ENCODE measurements at regions not wholly inside any gene's neighbourhood (a gene's known extent, or its start where the extent isn't known, plus 50 kb on each side); places are given as distances from the start of the nearest gene placed in this dataset.
A peak's percentile ranks its signal among the peaks of the same experiment; 100 is the strongest.
"Not testable (repeated sequence)": the region's sequence is repeated elsewhere in the genome, so short reads cannot be mapped to it uniquely, and the experiment has no call there.

DNA sequence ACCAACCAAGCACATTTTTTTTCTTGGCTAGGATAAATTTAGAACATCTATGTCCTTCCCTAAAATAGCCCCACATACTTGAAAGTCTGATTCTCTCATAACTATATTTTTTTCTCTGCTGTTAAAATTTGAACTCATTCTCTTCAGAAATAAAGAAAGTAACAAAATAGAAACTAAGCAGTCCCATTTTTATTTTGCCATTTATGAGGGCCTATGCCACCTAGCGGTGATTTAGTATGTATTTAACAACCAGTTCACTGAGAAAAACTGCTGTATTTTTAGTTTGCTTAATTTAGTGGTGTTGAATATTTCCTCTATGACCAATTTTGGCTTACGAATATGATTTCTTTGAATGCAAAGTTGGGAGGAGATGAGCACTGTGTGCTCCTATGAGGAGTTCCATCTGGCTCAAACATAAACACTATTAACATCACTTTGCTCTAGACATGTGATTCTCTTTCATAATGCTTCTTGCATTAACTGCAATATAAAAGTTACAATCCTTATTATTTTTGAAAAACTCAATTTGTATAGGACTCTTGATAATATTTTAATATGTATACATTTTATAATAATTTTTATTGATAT is 116.6 kb downstream of the SYT15B start:
- H3K4me1 ChIP-seq (ENCODE audit: control insufficient read depth, insufficient read depth, low read length); H3K4me3 ChIP-seq (ENCODE audit: low read depth, low read length); H3K9me3 ChIP-seq (ENCODE audit: control insufficient read depth, insufficient read depth, low read length); H3K36me3 ChIP-seq (ENCODE audit: control insufficient read depth, insufficient read depth, low read length); H3K27ac ChIP-seq (ENCODE audit: low read depth, low read length); H3K27me3 ChIP-seq (ENCODE audit: control insufficient read depth, insufficient read depth, low read length): not testable (repeated sequence)
- peak in 2 of 6 donors; percentile 1 to 16 for DNase-seq (ENCODE audit: low read depth in 4 of 6, low spot score in 6 of 6)
- no CpG with 5 or more reads among the region's 2 CpGs for WGBS (ENCODE audit: insufficient coverage)

DNA sequence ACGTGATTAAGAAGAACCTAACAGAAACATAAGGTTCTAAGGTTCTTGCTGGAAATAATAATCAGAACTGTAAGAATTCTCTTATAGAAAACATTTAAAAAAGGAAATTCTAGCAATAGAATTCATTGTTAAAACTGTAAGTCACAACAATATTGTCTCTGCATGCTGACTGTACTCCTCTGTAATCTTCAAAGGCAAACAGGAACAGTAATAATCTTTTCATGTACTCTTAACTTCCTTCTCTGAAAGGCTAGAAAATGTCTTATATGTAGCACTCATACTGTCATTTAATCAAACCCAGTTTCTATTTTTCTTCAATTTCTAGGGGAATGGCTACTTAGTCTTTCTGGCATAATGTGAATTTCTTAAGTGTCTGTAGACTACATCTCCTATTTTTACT is 103.5 kb upstream of the AGAP9 start:
- DNase-seq (ENCODE audit: low read depth in 4 of 6, low spot score in 6 of 6); H3K27me3 ChIP-seq (ENCODE audit: control insufficient read depth, insufficient read depth, low read length); H3K27ac ChIP-seq (ENCODE audit: low read depth, low read length); H3K36me3 ChIP-seq (ENCODE audit: control insufficient read depth, insufficient read depth, low read length); H3K9me3 ChIP-seq (ENCODE audit: control insufficient read depth, insufficient read depth, low read length); H3K4me1 ChIP-seq (ENCODE audit: control insufficient read depth, insufficient read depth, low read length); H3K4me3 ChIP-seq (ENCODE audit: low read depth, low read length): not testable (repeated sequence)
- WGBS (ENCODE audit: insufficient coverage) = no CpG with 5 or more reads among the region's 1 CpG

DNA sequence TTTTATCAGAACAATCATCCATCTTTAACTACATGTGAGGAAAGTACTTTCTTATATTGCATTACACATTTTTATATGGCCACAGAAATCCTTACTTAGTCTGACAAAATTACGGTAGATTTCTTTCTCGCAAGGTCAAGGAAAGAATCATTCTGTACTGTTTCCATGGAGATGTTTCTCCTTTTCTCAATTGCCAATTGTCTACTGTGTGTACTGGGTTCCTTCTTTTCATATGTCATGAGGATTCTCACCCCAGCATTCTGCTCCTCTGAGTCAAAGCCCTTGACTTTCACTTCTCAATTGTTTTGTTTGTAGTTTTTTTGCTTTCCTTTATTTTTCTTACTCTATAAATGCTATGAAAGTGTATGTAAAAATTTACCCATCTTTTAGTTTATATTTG is 99.3 kb upstream of the AGAP9 start:
- not testable (repeated sequence) for H3K27me3 ChIP-seq (ENCODE audit: control insufficient read depth, insufficient read depth, low read length); H3K4me3 ChIP-seq (ENCODE audit: low read depth, low read length); H3K27ac ChIP-seq (ENCODE audit: low read depth, low read length); H3K9me3 ChIP-seq (ENCODE audit: control insufficient read depth, insufficient read depth, low read length); H3K4me1 ChIP-seq (ENCODE audit: control insufficient read depth, insufficient read depth, low read length); H3K36me3 ChIP-seq (ENCODE audit: control insufficient read depth, insufficient read depth, low read length)
- no CpG with 5 or more reads among the region's 2 CpGs for WGBS (ENCODE audit: insufficient coverage)
- peak in 1 of 6 donors; percentile 22 for DNase-seq (ENCODE audit: low read depth in 4 of 6, low spot score in 6 of 6)

DNA sequence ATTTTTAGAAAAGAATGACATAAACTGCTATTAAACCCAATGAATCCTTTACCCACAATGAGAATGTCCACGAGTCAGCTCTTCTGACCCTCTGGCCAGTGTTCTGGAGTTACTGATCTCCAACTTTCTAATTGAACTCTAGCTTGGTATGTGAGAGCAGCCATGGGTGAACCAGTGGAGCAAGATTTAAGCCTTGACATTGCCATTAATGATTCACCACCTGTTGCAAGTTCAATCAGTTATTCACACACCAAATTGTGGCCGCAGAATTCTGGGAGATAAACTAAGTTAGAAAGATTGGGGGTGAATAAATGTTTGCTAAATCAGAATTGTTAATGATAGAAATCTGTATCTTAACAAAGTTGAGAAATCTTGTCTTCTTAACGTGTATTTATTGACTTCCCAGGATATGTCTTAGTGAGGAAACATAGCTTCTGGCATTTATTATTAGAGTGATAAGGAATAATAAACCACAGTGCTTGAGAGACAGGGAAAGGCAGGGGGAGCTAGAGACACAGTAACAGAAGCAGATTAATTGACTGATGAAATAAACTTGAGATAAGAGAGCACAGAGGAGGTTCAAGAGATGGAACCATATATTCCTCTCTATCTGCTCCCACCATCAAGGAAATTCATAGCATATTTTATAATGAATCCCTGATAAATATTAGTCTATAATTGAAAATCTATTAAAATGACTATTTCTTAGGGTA is 96.0 kb upstream of the AGAP9 start:
- H3K36me3 ChIP-seq (ENCODE audit: control insufficient read depth, insufficient read depth, low read length); H3K9me3 ChIP-seq (ENCODE audit: control insufficient read depth, insufficient read depth, low read length); H3K4me1 ChIP-seq (ENCODE audit: control insufficient read depth, insufficient read depth, low read length); H3K4me3 ChIP-seq (ENCODE audit: low read depth, low read length); H3K27ac ChIP-seq (ENCODE audit: low read depth, low read length); H3K27me3 ChIP-seq (ENCODE audit: control insufficient read depth, insufficient read depth, low read length): not testable (repeated sequence)
- WGBS (ENCODE audit: insufficient coverage) = no CpG with 5 or more reads among the region's 3 CpGs
- DNase-seq (ENCODE audit: low read depth in 4 of 6, low spot score in 6 of 6) = peak in 1 of 6 donors; percentile 32

DNA sequence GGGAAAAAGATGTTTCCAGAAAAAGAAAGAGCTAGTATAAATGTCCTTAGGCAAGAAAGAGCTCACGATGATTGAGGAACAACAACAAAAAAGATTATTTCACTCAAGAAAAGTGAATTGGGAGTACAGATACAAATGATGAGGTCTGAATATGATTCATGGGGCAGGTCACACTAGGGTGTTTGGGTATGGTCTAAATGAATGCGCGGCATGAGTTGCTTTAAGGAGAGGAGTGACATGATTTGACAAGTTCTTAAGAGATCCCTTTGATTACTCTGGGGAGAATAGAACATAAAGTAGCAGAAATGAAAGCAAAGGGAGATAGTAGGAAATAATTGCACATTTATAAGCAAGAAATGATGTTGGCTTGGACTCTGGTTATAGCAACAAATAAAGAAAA is 85.9 kb upstream of the AGAP9 start:
- not testable (repeated sequence) for H3K9me3 ChIP-seq (ENCODE audit: control insufficient read depth, insufficient read depth, low read length); H3K27me3 ChIP-seq (ENCODE audit: control insufficient read depth, insufficient read depth, low read length); H3K27ac ChIP-seq (ENCODE audit: low read depth, low read length); H3K4me3 ChIP-seq (ENCODE audit: low read depth, low read length); H3K36me3 ChIP-seq (ENCODE audit: control insufficient read depth, insufficient read depth, low read length); DNase-seq (ENCODE audit: low read depth in 4 of 6, low spot score in 6 of 6); H3K4me1 ChIP-seq (ENCODE audit: control insufficient read depth, insufficient read depth, low read length)
- no CpG with 5 or more reads among the region's 3 CpGs for WGBS (ENCODE audit: insufficient coverage)

DNA sequence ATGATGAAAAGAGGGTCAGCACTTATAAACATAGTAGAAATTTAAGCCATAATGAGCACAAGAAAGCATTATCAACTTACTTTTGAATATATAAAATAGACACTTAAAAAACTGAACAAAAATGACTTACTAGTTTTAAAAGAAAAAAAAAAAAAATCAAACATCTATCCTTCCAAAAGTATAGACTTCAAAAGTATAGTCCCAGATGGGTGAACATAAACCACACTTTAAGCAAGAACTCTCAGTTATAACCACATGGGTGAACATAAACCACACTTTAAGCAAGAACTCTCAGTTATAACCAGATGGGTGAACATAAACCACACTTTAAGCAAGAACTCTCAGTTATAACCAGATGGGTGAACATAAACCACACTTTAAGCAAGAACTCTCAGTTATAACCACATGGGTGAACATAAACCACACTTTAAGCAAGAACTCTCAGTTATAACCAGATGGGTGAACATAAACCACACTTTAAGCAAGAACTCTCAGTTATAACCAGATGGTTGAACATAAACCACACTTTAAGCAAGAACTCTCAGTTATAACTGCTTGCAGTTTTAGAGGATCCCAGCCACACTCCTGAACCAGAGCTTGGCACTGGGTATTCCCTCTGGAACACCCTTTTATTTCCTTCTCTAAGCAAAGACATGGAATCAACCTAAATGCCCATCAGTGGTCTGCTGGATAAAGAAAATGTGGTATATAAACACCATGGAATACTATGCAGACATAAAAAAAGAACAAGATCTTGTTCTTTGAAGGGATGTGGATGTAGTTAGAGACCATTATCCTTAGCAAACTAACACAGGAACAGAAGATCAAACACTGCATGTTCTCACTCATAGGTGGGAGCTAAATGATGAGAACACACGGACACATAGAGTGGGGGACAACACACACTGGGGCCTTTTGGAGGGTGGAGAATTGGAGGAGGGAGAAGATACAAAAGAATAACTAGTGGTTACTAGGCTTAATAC is 82.6 kb upstream of the AGAP9 start:
- no CpG with 5 or more reads among the region's 1 CpG for WGBS (ENCODE audit: insufficient coverage)
- not testable (repeated sequence) for H3K4me1 ChIP-seq (ENCODE audit: control insufficient read depth, insufficient read depth, low read length); H3K27me3 ChIP-seq (ENCODE audit: control insufficient read depth, insufficient read depth, low read length); H3K36me3 ChIP-seq (ENCODE audit: control insufficient read depth, insufficient read depth, low read length); DNase-seq (ENCODE audit: low read depth in 4 of 6, low spot score in 6 of 6); H3K9me3 ChIP-seq (ENCODE audit: control insufficient read depth, insufficient read depth, low read length); H3K27ac ChIP-seq (ENCODE audit: low read depth, low read length); H3K4me3 ChIP-seq (ENCODE audit: low read depth, low read length)

DNA sequence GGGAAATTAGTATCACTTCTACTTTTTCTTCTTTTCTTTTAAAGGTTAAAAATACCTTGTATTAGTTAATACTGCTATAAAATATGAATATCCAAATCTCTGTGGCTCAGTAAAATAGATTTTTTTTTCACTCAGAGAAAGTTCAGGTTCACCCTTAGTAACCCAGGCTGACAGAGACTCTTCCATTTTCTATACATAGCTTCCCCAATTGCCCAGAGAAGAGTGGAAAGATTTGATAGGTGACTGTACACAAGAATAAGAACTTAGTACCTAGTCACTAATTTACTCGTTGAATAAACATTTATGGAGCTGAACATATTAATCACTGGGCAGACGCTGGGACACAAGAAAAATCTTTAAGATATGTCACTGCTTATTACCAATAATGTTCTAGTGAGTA is 77.2 kb upstream of the AGAP9 start:
- H3K27me3 ChIP-seq (ENCODE audit: control insufficient read depth, insufficient read depth, low read length); H3K36me3 ChIP-seq (ENCODE audit: control insufficient read depth, insufficient read depth, low read length); H3K4me1 ChIP-seq (ENCODE audit: control insufficient read depth, insufficient read depth, low read length); H3K9me3 ChIP-seq (ENCODE audit: control insufficient read depth, insufficient read depth, low read length); H3K4me3 ChIP-seq (ENCODE audit: low read depth, low read length); DNase-seq (ENCODE audit: low read depth in 4 of 6, low spot score in 6 of 6); H3K27ac ChIP-seq (ENCODE audit: low read depth, low read length): not testable (repeated sequence)
- no CpG with 5 or more reads among the region's 2 CpGs for WGBS (ENCODE audit: insufficient coverage)

DNA sequence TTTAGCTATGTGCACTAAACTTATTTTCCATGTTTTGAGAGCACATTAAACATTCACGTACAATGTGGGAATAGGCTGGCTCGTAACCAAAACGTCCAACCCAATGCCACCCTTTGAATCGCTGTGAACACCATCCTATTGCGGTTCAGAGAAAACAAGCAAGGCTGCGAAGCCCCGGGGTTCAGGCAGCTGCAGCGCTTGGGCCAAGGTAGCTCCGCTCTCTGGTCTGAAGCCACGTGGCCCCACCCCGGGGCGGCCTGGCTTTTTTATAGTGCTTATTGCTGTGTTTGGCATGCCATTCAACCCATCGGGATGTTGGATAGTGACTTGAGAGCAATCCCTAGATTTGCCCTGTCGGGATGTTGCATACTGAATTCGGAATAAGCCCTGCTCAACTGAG is 76.7 kb upstream of the AGAP9 start:
- H3K4me3 ChIP-seq (ENCODE audit: low read depth, low read length); H3K27me3 ChIP-seq (ENCODE audit: control insufficient read depth, insufficient read depth, low read length); H3K9me3 ChIP-seq (ENCODE audit: control insufficient read depth, insufficient read depth, low read length); H3K27ac ChIP-seq (ENCODE audit: low read depth, low read length); H3K4me1 ChIP-seq (ENCODE audit: control insufficient read depth, insufficient read depth, low read length); DNase-seq (ENCODE audit: low read depth in 4 of 6, low spot score in 6 of 6); H3K36me3 ChIP-seq (ENCODE audit: control insufficient read depth, insufficient read depth, low read length): not testable (repeated sequence)
- whole genome bisulfite sequencing (ENCODE audit: insufficient coverage) = 50% methylated on average over 2 of the region's 15 CpGs

DNA sequence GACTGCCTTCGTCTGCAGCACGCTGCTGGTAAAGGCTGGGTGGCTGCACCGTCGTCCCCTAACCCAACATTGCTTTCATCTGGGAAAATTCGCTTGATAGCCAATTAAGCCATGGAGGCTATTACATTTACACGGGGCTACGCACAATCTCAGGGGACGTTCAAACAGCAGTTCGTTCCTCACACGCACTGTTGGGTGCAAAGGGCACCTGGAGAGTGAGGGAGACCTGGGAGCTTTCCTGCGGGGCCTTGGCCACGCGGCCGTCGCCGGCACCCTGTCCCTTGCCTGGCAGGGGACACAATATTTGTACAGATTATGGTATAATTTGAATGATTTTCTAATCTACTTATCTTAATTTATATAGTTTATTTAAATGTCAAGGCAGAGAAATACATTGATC is 76.2 kb upstream of the AGAP9 start:
- H3K27me3 ChIP-seq (ENCODE audit: control insufficient read depth, insufficient read depth, low read length); H3K4me3 ChIP-seq (ENCODE audit: low read depth, low read length); H3K4me1 ChIP-seq (ENCODE audit: control insufficient read depth, insufficient read depth, low read length); DNase-seq (ENCODE audit: low read depth in 4 of 6, low spot score in 6 of 6); H3K36me3 ChIP-seq (ENCODE audit: control insufficient read depth, insufficient read depth, low read length); H3K27ac ChIP-seq (ENCODE audit: low read depth, low read length); H3K9me3 ChIP-seq (ENCODE audit: control insufficient read depth, insufficient read depth, low read length): not testable (repeated sequence)
- WGBS (ENCODE audit: insufficient coverage) = 70% methylated on average over 2 of the region's 16 CpGs
